ENCODE measurements at regions not wholly inside any gene's neighbourhood (a gene's known extent, or its start where the extent isn't known, plus 50 kb on each side); places are given as distances from the start of the nearest gene placed in this dataset.

GRCh38 chr10:52452600-52453493, 138.8 kb downstream of the DKK1 start:
- no peak overlapping the region for H2AFZ ChIP-seq (ENCODE audit: low read depth, low read length)
- H4K20me1 ChIP-seq (ENCODE audit: insufficient read depth), result no peaks in the 10 kb centered on the region
- H3K9ac ChIP-seq (ENCODE audit: low read length), result no peak overlapping the region
- no peaks in the 10 kb centered on the region for H3K36me3 ChIP-seq (ENCODE audit: insufficient read depth, low read length)
- H3K4me3 ChIP-seq (ENCODE audit: low read length), result no peak overlapping the region
- no peaks in the 10 kb centered on the region for H3K79me2 ChIP-seq (replicated peaks; ENCODE audit: insufficient read depth, low read length)
- no peaks in the 10 kb centered on the region for H3K9me3 ChIP-seq (ENCODE audit: low read length)
- no peak for TF ChIP-seq EP300 (conservative IDR thresholded peaks at IDR 0.05; ENCODE audit: poor library complexity, severe bottlenecking)
- no peak for TF ChIP-seq MXI1 (conservative IDR thresholded peaks at IDR 0.05; ENCODE audit: poor library complexity, severe bottlenecking)
- TF ChIP-seq, protein P1, sequence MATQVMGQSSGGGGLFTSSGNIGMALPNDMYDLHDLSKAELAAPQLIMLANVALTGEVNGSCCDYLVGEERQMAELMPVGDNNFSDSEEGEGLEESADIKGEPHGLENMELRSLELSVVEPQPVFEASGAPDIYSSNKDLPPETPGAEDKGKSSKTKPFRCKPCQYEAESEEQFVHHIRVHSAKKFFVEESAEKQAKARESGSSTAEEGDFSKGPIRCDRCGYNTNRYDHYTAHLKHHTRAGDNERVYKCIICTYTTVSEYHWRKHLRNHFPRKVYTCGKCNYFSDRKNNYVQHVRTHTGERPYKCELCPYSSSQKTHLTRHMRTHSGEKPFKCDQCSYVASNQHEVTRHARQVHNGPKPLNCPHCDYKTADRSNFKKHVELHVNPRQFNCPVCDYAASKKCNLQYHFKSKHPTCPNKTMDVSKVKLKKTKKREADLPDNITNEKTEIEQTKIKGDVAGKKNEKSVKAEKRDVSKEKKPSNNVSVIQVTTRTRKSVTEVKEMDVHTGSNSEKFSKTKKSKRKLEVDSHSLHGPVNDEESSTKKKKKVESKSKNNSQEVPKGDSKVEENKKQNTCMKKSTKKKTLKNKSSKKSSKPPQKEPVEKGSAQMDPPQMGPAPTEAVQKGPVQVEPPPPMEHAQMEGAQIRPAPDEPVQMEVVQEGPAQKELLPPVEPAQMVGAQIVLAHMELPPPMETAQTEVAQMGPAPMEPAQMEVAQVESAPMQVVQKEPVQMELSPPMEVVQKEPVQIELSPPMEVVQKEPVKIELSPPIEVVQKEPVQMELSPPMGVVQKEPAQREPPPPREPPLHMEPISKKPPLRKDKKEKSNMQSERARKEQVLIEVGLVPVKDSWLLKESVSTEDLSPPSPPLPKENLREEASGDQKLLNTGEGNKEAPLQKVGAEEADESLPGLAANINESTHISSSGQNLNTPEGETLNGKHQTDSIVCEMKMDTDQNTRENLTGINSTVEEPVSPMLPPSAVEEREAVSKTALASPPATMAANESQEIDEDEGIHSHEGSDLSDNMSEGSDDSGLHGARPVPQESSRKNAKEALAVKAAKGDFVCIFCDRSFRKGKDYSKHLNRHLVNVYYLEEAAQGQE (IDR thresholded peaks at IDR 0.05; ENCODE audit: borderline replicate concordance), result no peak
- no peak for TF ChIP-seq EZH2 (IDR thresholded peaks at IDR 0.05; ENCODE audit: borderline replicate concordance, insufficient read depth, low read length, poor library complexity, severe bottlenecking)
- no peak for TF ChIP-seq SMC3 (conservative IDR thresholded peaks at IDR 0.05; ENCODE audit: poor library complexity)
- no peak for TF ChIP-seq CTCF (IDR thresholded peaks at IDR 0.05; ENCODE audit: poor library complexity, severe bottlenecking)
- no peak for TF ChIP-seq POLR2AphosphoS5 (IDR thresholded peaks at IDR 0.05)
- TF ChIP-seq RAD21 (conservative IDR thresholded peaks at IDR 0.05), result no peak
- TF ChIP-seq TAF1 (IDR thresholded peaks at IDR 0.05; ENCODE audit: low read depth), result no peak
- no peaks in the 10 kb centered on the region for H3F3A ChIP-seq (ENCODE audit: insufficient read depth, low read length, poor library complexity, severe bottlenecking)
- H3K9me2 ChIP-seq (ENCODE audit: insufficient read depth, low read length), result no peaks in the 10 kb centered on the region
- H3K27me3 ChIP-seq (ENCODE audit: insufficient read depth, low read depth, low read length), result no peaks in the 10 kb centered on the region
- H3K4me2 ChIP-seq (ENCODE audit: low read length), result no peak overlapping the region
- no peak overlapping the region for H3K27ac ChIP-seq (ENCODE audit: low read length)

GRCh38 chr10:52453501-52453900, 139.4 kb downstream of the DKK1 start:
- TF ChIP-seq, protein P1 (IDR thresholded peaks at IDR 0.05; ENCODE audit: borderline replicate concordance), result no peak
- no peak for TF ChIP-seq MXI1 (conservative IDR thresholded peaks at IDR 0.05; ENCODE audit: poor library complexity, severe bottlenecking)

More at GRCh38 chr10:52453501-52453900, 139.4 kb downstream of the DKK1 start:
- H4K20me1 ChIP-seq (ENCODE audit: insufficient read depth), result no peaks in the 10 kb centered on the region
- no peaks in the 10 kb centered on the region for H3F3A ChIP-seq (ENCODE audit: insufficient read depth, low read length, poor library complexity, severe bottlenecking)
- H2AFZ ChIP-seq (ENCODE audit: low read depth, low read length), result no peak overlapping the region
- H3K27ac ChIP-seq (ENCODE audit: low read length), result no peak overlapping the region
- no peaks in the 10 kb centered on the region for H3K27me3 ChIP-seq (ENCODE audit: insufficient read depth, low read depth, low read length)
- no peaks in the 10 kb centered on the region for H3K36me3 ChIP-seq (ENCODE audit: insufficient read depth, low read length)
- H3K9me2 ChIP-seq (ENCODE audit: insufficient read depth, low read length), result no peaks in the 10 kb centered on the region
- H3K4me3 ChIP-seq (ENCODE audit: low read length), result no peak overlapping the region
- no peaks in the 10 kb centered on the region for H3K9me3 ChIP-seq (ENCODE audit: low read length)
- H3K79me2 ChIP-seq (replicated peaks; ENCODE audit: insufficient read depth, low read length), result no peaks in the 10 kb centered on the region
- H3K9ac ChIP-seq (ENCODE audit: low read length), result no peak overlapping the region
- H3K4me2 ChIP-seq (ENCODE audit: low read length), result no peak overlapping the region

Data from neural cell (in vitro differentiated cells).